ENCODE measurements at regions not wholly inside any gene's neighbourhood (a gene's known extent, or its start where the extent isn't known, plus 50 kb on each side); places are given as distances from the start of the nearest gene placed in this dataset.
"Not testable (repeated sequence)": the region's sequence is repeated elsewhere in the genome, so short reads cannot be mapped to it uniquely, and the experiment has no call there.

DNA sequence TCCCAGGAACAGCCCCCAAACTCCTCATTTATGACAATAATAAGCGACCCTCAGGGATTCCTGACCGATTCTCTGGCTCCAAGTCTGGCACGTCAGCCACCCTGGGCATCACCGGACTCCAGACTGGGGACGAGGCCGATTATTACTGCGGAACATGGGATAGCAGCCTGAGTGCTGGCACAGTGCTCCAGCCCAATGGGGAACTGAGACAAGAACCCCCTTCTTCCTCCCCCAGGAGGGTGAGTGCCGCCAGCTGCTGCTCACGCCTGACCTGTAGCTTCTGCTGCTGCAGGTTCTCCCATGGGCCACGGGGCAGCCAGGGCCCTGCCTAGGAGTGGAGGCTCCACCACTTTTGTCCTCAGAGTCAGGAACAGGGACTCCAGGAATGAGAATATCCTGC is 78.2 kb downstream of the VPREB1 start:
- Histone ChIP-seq H3K4me3 (replicated peaks in 1 of 4; ENCODE audit: control extremely low read depth in 1 of 4, insufficient read depth in 1 of 4, low read depth in 3 of 4, low read length in 4 of 4) (no peak overlapping the region), H3K27me3 (ENCODE audit: control insufficient read depth, insufficient read depth, low read length) (no peaks in the 10 kb centered on the region), H3K4me1 (ENCODE audit: control insufficient read depth, extremely low read depth, insufficient read depth, low read length) (no peaks in the 10 kb centered on the region), H3K36me3 (ENCODE audit: control insufficient read depth, insufficient read depth, low read length) (peaks cover 3% of the 10 kb centered on the region), H3K79me2 (ENCODE audit: control insufficient read depth, insufficient read depth, low read length) (no peaks in the 10 kb centered on the region), H3K27ac (ENCODE audit: insufficient read depth, low read length) (no peak overlapping the region), H3K4me2 (ENCODE audit: extremely low read depth, insufficient read depth, low read length) (no peak overlapping the region), H4K20me1 (ENCODE audit: control insufficient read depth, extremely low read depth, insufficient read depth, low read length) (no peaks in the 10 kb centered on the region), H2AFZ (ENCODE audit: low read length) (no peak overlapping the region), H3K9me3 (ENCODE audit: control insufficient read depth, insufficient read depth, low read depth, low read length) (no peaks in the 10 kb centered on the region), H3K9ac (ENCODE audit: insufficient read depth, low read length) (no peak overlapping the region)
- TF ChIP-seq EZH2 (IDR thresholded peaks at IDR 0.05; ENCODE audit: low read length, missing control alignments): no peak
- TF ChIP-seq, protein P1, sequence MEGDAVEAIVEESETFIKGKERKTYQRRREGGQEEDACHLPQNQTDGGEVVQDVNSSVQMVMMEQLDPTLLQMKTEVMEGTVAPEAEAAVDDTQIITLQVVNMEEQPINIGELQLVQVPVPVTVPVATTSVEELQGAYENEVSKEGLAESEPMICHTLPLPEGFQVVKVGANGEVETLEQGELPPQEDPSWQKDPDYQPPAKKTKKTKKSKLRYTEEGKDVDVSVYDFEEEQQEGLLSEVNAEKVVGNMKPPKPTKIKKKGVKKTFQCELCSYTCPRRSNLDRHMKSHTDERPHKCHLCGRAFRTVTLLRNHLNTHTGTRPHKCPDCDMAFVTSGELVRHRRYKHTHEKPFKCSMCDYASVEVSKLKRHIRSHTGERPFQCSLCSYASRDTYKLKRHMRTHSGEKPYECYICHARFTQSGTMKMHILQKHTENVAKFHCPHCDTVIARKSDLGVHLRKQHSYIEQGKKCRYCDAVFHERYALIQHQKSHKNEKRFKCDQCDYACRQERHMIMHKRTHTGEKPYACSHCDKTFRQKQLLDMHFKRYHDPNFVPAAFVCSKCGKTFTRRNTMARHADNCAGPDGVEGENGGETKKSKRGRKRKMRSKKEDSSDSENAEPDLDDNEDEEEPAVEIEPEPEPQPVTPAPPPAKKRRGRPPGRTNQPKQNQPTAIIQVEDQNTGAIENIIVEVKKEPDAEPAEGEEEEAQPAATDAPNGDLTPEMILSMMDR (conservative IDR thresholded peaks at IDR 0.05 in 1 of 2, IDR thresholded peaks at IDR 0.05 in 1 of 2; ENCODE audit: low read depth in 1 of 2, low read length in 2 of 2): no peak
- no peak for DNase-seq (ENCODE audit: low read depth in 2 of 2)

DNA sequence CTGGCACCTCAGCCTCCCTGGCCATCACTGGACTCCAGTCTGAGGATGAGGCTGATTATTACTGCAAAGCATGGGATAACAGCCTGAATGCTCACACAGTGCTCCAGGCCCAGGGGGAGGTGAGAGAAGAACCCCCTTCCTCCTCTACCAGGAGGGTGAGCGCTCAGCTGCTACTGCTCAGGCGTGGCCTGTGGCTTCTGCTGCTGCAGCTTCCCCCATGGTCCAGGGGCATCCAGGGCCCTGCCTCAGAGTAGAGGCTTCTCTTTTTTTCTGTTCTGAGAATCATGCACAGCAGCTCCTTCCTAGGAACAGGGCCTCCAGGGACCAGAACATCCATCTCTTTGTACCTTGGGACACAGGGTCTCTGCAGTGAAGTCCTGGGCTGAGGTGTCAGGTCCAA is 83.1 kb downstream of the VPREB1 start:
- Histone ChIP-seq H2AFZ (ENCODE audit: low read length) (no peak overlapping the region), H3K79me2 (ENCODE audit: control insufficient read depth, insufficient read depth, low read length) (no peaks in the 10 kb centered on the region), H3K9ac (ENCODE audit: insufficient read depth, low read length) (no peak overlapping the region), H3K9me3 (ENCODE audit: control insufficient read depth, insufficient read depth, low read depth, low read length) (no peaks in the 10 kb centered on the region), H3K4me2 (ENCODE audit: extremely low read depth, insufficient read depth, low read length) (no peak overlapping the region), H3K4me1 (ENCODE audit: control insufficient read depth, extremely low read depth, insufficient read depth, low read length) (no peaks in the 10 kb centered on the region), H3K36me3 (ENCODE audit: control insufficient read depth, insufficient read depth, low read length) (no peaks in the 10 kb centered on the region), H3K27me3 (ENCODE audit: control insufficient read depth, insufficient read depth, low read length) (peaks cover 5% of the 10 kb centered on the region), H4K20me1 (ENCODE audit: control insufficient read depth, extremely low read depth, insufficient read depth, low read length) (no peaks in the 10 kb centered on the region), H3K27ac (ENCODE audit: insufficient read depth, low read length) (no peak overlapping the region), H3K4me3 (replicated peaks in 1 of 4; ENCODE audit: control extremely low read depth in 1 of 4, insufficient read depth in 1 of 4, low read depth in 3 of 4, low read length in 4 of 4) (no peak overlapping the region)
- DNase-seq (ENCODE audit: low read depth in 2 of 2): no peak
- no peak for TF ChIP-seq EZH2 (IDR thresholded peaks at IDR 0.05; ENCODE audit: low read length, missing control alignments)
- TF ChIP-seq, protein P1 (conservative IDR thresholded peaks at IDR 0.05 in 1 of 2, IDR thresholded peaks at IDR 0.05 in 1 of 2; ENCODE audit: low read depth in 1 of 2, low read length in 2 of 2): no peak

GRCh38 chr22:22329792-22330191 is 85.2 kb downstream of the VPREB1 start:
- no peak overlapping the region for H3K9ac ChIP-seq (ENCODE audit: insufficient read depth, low read length)
- no peak overlapping the region for H2AFZ ChIP-seq (ENCODE audit: low read length)
- no peak overlapping the region for H3K4me3 ChIP-seq (replicated peaks in 1 of 4; ENCODE audit: control extremely low read depth in 1 of 4, insufficient read depth in 1 of 4, low read depth in 3 of 4, low read length in 4 of 4)
- TF ChIP-seq, protein P1 (conservative IDR thresholded peaks at IDR 0.05 in 1 of 2, IDR thresholded peaks at IDR 0.05 in 1 of 2; ENCODE audit: low read depth in 1 of 2, low read length in 2 of 2): no peak
- TF ChIP-seq EZH2 (IDR thresholded peaks at IDR 0.05; ENCODE audit: low read length, missing control alignments): no peak
- H4K20me1 ChIP-seq (ENCODE audit: control insufficient read depth, extremely low read depth, insufficient read depth, low read length): no peaks in the 10 kb centered on the region
- no peak overlapping the region for H3K27ac ChIP-seq (ENCODE audit: insufficient read depth, low read length)
- H3K4me1 ChIP-seq (ENCODE audit: control insufficient read depth, extremely low read depth, insufficient read depth, low read length): no peaks in the 10 kb centered on the region
- H3K27me3 ChIP-seq (ENCODE audit: control insufficient read depth, insufficient read depth, low read length): peaks cover 5% of the 10 kb centered on the region
- no peak overlapping the region for H3K4me2 ChIP-seq (ENCODE audit: extremely low read depth, insufficient read depth, low read length)
- H3K36me3 ChIP-seq (ENCODE audit: control insufficient read depth, insufficient read depth, low read length): no peaks in the 10 kb centered on the region
- H3K79me2 ChIP-seq (ENCODE audit: control insufficient read depth, insufficient read depth, low read length): no peaks in the 10 kb centered on the region
- H3K9me3 ChIP-seq (ENCODE audit: control insufficient read depth, insufficient read depth, low read depth, low read length): no peaks in the 10 kb centered on the region
- no peak for DNase-seq (ENCODE audit: low read depth in 2 of 2)

DNA sequence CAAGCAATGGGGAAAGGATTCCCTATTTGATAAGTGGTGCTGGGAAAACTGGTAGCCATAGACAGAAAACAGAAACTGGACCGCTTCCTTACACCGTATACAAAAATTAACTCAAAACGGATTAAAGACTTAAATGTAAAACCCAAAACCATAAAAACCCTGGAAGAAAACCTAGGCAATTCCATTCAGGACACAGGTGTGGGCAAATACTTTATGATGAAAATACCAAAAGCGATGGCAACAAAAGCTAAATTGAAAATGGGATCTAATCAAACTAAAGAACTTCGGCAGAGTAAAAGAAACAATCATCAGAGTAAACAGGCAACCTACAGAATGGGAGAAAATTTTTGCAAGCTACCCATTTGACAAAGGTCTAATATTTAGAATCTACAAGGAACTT is 91.1 kb downstream of the VPREB1 start:
- H2AFZ ChIP-seq (ENCODE audit: low read length); DNase-seq (ENCODE audit: low read depth in 2 of 2): not testable (repeated sequence)

GRCh38 chr22:22336333-22336732 is 91.7 kb downstream of the VPREB1 start:
- not testable (repeated sequence) for H3K36me3 ChIP-seq (ENCODE audit: control insufficient read depth, insufficient read depth, low read length); H3K4me1 ChIP-seq (ENCODE audit: control insufficient read depth, extremely low read depth, insufficient read depth, low read length); H3K4me2 ChIP-seq (ENCODE audit: extremely low read depth, insufficient read depth, low read length); H2AFZ ChIP-seq (ENCODE audit: low read length); H3K27me3 ChIP-seq (ENCODE audit: control insufficient read depth, insufficient read depth, low read length); H4K20me1 ChIP-seq (ENCODE audit: control insufficient read depth, extremely low read depth, insufficient read depth, low read length); H3K9me3 ChIP-seq (ENCODE audit: control insufficient read depth, insufficient read depth, low read depth, low read length); H3K27ac ChIP-seq (ENCODE audit: insufficient read depth, low read length); H3K79me2 ChIP-seq (ENCODE audit: control insufficient read depth, insufficient read depth, low read length); DNase-seq (ENCODE audit: low read depth in 2 of 2); H3K9ac ChIP-seq (ENCODE audit: insufficient read depth, low read length); H3K4me3 ChIP-seq (replicated peaks in 1 of 4; ENCODE audit: control extremely low read depth in 1 of 4, insufficient read depth in 1 of 4, low read depth in 3 of 4, low read length in 4 of 4)

More for the DNA sequence above, 91.1 kb downstream of the VPREB1 start:
- not testable (repeated sequence) for H3K79me2 ChIP-seq (ENCODE audit: control insufficient read depth, insufficient read depth, low read length); H3K4me3 ChIP-seq (replicated peaks in 1 of 4; ENCODE audit: control extremely low read depth in 1 of 4, insufficient read depth in 1 of 4, low read depth in 3 of 4, low read length in 4 of 4); H3K36me3 ChIP-seq (ENCODE audit: control insufficient read depth, insufficient read depth, low read length); H4K20me1 ChIP-seq (ENCODE audit: control insufficient read depth, extremely low read depth, insufficient read depth, low read length); H3K27me3 ChIP-seq (ENCODE audit: control insufficient read depth, insufficient read depth, low read length); H3K4me1 ChIP-seq (ENCODE audit: control insufficient read depth, extremely low read depth, insufficient read depth, low read length); H3K27ac ChIP-seq (ENCODE audit: insufficient read depth, low read length); H3K4me2 ChIP-seq (ENCODE audit: extremely low read depth, insufficient read depth, low read length); H3K9ac ChIP-seq (ENCODE audit: insufficient read depth, low read length); H3K9me3 ChIP-seq (ENCODE audit: control insufficient read depth, insufficient read depth, low read depth, low read length)

Data from fibroblast of lung (primary cell).